H1 (cell line): ENCODE measurements at regions not wholly inside any gene's neighbourhood (a gene's known extent, or its start where the extent isn't known, plus 50 kb on each side); places are given as distances from the start of the nearest gene placed in this dataset.

Source experiments
- RXRA ChIP-seq: IDR thresholded peaks from 2 replicates; pipeline ENCODE4 v1.6.1; 2011; ENCODE audit warnings: low read depth, mild to moderate bottlenecking, low read length, moderate library complexity; ENCODE audit not compliant: insufficient read depth
- TAF1 ChIP-seq: IDR thresholded peaks from 2 replicates; pipeline ENCODE4 v1.6.1; 2011; ENCODE audit warnings: mild to moderate bottlenecking, low read depth, low read length
- TCF12 ChIP-seq: IDR thresholded peaks from 2 replicates; pipeline ENCODE4 v1.6.1; 2011; ENCODE audit warnings: low read depth, mild to moderate bottlenecking, low read length
- TF ChIP-seq, protein P1 (sequence below): fragments of 300-600 bp; sonication (generic); IDR thresholded peaks from 2 replicates; pipeline ENCODE4 v1.7.1; 2012; ENCODE audit warnings: low read length, moderate library complexity, mild to moderate bottlenecking, inconsistent platforms; ENCODE audit not compliant: insufficient replicate concordance

DNA sequence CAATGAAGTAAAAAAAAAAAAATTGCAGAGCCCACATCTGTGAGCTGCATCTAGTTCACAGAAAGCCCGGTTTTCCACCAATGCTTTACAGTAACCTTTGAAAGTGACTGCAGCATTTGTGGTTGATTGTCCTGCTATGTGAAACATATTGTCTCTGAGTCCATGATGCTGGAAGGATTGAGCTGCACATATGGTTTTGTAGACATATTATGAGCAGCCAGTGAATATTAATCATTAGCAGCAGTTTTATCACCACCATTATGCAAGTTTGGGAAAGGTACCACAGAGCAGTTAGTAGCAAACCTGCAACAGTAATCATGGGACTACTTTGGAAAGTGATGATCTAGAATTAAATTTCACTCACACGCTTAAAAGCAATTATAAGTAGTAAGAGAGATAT, 151.5 kb upstream of the PRICKLE1 start (continued):
- TF ChIP-seq, protein P1, sequence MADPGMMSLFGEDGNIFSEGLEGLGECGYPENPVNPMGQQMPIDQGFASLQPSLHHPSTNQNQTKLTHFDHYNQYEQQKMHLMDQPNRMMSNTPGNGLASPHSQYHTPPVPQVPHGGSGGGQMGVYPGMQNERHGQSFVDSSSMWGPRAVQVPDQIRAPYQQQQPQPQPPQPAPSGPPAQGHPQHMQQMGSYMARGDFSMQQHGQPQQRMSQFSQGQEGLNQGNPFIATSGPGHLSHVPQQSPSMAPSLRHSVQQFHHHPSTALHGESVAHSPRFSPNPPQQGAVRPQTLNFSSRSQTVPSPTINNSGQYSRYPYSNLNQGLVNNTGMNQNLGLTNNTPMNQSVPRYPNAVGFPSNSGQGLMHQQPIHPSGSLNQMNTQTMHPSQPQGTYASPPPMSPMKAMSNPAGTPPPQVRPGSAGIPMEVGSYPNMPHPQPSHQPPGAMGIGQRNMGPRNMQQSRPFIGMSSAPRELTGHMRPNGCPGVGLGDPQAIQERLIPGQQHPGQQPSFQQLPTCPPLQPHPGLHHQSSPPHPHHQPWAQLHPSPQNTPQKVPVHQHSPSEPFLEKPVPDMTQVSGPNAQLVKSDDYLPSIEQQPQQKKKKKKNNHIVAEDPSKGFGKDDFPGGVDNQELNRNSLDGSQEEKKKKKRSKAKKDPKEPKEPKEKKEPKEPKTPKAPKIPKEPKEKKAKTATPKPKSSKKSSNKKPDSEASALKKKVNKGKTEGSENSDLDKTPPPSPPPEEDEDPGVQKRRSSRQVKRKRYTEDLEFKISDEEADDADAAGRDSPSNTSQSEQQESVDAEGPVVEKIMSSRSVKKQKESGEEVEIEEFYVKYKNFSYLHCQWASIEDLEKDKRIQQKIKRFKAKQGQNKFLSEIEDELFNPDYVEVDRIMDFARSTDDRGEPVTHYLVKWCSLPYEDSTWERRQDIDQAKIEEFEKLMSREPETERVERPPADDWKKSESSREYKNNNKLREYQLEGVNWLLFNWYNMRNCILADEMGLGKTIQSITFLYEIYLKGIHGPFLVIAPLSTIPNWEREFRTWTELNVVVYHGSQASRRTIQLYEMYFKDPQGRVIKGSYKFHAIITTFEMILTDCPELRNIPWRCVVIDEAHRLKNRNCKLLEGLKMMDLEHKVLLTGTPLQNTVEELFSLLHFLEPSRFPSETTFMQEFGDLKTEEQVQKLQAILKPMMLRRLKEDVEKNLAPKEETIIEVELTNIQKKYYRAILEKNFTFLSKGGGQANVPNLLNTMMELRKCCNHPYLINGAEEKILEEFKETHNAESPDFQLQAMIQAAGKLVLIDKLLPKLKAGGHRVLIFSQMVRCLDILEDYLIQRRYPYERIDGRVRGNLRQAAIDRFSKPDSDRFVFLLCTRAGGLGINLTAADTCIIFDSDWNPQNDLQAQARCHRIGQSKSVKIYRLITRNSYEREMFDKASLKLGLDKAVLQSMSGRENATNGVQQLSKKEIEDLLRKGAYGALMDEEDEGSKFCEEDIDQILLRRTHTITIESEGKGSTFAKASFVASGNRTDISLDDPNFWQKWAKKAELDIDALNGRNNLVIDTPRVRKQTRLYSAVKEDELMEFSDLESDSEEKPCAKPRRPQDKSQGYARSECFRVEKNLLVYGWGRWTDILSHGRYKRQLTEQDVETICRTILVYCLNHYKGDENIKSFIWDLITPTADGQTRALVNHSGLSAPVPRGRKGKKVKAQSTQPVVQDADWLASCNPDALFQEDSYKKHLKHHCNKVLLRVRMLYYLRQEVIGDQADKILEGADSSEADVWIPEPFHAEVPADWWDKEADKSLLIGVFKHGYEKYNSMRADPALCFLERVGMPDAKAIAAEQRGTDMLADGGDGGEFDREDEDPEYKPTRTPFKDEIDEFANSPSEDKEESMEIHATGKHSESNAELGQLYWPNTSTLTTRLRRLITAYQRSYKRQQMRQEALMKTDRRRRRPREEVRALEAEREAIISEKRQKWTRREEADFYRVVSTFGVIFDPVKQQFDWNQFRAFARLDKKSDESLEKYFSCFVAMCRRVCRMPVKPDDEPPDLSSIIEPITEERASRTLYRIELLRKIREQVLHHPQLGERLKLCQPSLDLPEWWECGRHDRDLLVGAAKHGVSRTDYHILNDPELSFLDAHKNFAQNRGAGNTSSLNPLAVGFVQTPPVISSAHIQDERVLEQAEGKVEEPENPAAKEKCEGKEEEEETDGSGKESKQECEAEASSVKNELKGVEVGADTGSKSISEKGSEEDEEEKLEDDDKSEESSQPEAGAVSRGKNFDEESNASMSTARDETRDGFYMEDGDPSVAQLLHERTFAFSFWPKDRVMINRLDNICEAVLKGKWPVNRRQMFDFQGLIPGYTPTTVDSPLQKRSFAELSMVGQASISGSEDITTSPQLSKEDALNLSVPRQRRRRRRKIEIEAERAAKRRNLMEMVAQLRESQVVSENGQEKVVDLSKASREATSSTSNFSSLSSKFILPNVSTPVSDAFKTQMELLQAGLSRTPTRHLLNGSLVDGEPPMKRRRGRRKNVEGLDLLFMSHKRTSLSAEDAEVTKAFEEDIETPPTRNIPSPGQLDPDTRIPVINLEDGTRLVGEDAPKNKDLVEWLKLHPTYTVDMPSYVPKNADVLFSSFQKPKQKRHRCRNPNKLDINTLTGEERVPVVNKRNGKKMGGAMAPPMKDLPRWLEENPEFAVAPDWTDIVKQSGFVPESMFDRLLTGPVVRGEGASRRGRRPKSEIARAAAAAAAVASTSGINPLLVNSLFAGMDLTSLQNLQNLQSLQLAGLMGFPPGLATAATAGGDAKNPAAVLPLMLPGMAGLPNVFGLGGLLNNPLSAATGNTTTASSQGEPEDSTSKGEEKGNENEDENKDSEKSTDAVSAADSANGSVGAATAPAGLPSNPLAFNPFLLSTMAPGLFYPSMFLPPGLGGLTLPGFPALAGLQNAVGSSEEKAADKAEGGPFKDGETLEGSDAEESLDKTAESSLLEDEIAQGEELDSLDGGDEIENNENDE = no peak
- TF ChIP-seq TAF1 (no peak), TCF12 (no peak), RXRA (no peak)
